ENCODE measurements at regions not wholly inside any gene's neighbourhood (a gene's known extent, or its start where the extent isn't known, plus 50 kb on each side); places are given as distances from the start of the nearest gene placed in this dataset.

DNA sequence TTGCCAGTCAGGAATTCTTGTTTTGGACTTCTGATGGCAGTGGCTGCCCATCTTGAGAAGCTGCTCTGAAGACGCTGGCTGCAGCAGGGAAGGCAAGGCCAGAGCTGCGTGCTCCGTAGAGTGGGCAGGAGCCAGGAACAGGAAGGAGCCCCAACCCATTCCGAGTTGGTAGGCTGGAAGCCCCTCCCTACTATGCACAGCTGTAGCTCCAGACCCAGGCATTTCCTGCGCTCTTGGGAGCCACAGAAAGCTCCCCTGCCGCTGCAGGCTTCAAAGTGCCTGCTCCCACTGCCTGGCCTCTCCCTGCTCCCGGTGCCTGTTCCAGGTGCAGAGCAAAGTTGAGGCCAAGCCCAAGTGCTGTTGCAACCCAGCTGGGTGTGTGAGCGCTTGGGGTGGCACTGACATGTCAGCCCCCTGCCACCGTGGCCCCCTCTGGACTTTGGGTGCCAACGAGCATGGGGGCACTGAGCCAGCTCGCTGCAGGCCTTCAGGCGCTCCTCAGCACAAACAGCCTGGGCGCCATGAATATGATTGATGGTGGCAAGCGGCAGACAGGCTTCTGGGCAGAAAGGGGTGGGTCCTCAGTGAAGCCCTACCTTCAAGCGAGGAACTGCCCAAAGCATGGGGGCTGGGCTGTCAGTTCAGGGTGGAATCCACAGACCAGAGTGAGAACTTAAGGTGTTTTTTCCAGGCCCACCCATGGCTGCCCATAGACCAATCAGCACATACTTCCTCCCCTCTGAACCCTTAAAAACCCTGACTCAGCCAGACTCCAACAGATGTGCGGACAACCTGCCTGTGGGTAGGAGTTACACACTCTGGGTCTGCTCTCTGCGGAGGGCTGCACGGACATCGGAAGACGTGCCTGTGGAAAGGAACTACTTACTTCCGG is 677.2 kb upstream of the INTU start:
- in situ Hi-C loops (cut with MboI; ENCODE audit: low pct_unique_long_range_greater_than_20kb, low sequenced_read_pairs): no loop called here

GRCh38 chr4:126956184-126956897 is 676.4 kb upstream of the INTU start:
- in situ Hi-C loops (cut with MboI; ENCODE audit: low pct_unique_long_range_greater_than_20kb, low sequenced_read_pairs): no loop called here
- DNase-seq: no peak

More for the DNA sequence above, 677.2 kb upstream of the INTU start:
- DNase-seq: no peak

DNA sequence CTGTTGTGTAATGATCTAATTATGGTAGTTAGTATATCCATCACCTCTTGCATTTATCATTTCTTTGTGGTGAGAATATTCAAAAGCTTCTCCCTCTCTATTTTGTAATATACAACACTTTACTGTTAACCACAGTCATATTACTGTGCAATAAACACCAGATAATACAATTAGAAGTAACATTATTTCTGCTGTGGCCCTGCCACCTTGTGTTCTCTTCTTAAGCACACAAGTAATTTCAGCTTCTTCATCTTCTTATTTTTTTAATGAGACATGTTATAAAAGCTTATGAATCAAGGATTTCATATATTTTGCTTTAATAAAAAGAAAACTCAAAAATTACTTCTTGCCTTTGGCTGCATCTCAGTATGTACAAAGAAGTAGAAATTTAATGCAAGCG is 675.2 kb upstream of the INTU start:
- no peak for DNase-seq
- in situ Hi-C loops (cut with MboI; ENCODE audit: low pct_unique_long_range_greater_than_20kb, low sequenced_read_pairs): no loop called here

- no peak for DNase-seq
- in situ Hi-C loops (cut with MboI; ENCODE audit: low pct_unique_long_range_greater_than_20kb, low sequenced_read_pairs): no loop called here
These were observed 674.8 kb upstream of the INTU start for GRCh38 chr4:126957987-126958386.

DNA sequence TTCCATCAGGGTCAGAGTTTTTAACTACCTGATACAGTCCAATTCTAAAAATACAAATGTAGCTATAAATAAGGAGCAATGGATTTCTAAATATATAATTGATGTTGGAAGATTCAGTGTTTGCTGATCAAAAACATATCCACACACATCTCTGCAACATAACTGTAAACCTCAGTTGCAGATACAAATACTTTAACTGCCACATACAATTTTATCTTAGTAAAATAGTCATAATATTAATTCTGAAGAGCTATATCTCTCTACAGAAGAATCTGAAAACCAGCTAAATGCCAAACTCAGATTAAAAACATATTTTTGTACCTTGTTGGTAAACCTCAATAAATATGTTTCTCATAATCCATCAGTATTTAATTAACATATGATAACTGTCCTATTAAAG is 674.3 kb upstream of the INTU start:
- in situ Hi-C loops (cut with MboI; ENCODE audit: low pct_unique_long_range_greater_than_20kb, low sequenced_read_pairs): no loop called here
- DNase-seq: no peak

DNA sequence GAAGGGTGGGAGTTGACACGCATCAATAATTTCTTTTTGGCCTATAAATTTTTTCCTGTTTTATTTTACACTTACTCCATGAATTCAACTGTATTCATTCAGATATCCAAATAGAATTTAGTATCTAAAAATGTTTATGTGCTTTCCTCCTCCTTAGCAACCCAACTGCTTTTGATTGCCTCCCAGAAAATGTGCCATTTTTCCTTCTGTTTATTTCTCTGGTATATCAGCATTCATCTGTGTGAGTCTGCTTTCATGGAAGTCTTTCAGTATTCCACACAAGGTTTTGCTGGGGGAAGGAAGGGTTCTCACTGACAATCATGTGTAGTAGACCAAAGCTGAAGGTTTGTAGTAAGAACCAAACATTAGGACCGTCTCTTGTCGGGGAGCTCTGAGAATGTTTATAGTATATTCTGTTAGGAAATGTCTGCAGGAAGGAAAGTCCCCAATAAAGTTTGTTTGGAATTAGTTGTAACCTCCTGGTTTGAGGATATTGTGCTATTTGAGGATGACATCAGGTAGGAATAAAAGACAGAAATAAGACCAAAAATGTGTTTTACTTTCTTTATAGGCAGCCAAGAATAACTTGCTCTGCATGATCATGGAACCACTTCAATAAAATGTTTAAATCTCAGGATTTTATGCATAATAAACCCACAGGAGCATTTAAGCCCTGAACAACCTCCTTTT is 673.6 kb upstream of the INTU start:
- no peak for DNase-seq
- in situ Hi-C loops (cut with MboI; ENCODE audit: low pct_unique_long_range_greater_than_20kb, low sequenced_read_pairs): no loop called here

DNA sequence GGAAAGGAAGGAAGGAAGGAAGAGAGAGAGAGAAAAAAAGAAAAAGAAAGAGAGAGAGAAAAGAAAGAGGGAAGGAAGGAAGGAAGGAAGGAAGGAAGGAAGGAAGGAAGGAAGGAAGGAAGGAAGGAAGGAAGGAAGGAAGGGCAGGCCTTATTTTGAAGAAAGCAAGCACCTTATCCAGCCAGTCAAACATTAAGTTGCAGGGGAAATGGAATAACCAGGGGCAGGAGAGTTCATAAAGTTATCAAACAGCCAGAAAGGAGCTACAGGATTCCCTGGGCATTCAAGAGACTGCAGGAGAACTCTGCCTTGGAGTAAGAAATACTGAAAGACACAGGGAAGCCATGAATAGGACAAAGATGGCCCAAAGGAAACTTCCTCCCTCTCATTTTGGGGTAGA is 672.0 kb upstream of the INTU start:
- in situ Hi-C loops (cut with MboI; ENCODE audit: low pct_unique_long_range_greater_than_20kb, low sequenced_read_pairs): no loop called here
- no peak for DNase-seq

DNA sequence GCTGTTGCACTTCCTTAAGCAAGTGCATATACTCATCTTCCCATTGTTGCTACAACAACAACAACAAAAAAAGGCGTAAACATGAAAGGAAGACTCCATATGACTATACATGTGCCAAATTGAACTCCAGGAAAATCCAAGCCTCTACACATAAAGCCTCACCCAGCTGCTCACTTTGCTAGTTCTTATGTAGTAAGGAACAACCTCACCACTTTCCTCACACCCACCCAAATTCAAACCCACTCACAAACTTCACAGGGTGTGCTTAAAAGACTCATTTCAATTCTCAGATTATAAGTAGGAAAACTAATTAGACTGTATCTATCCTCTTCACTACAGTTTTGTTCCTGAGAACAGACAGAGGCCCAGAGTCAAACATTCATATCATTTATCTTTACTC is 671.1 kb upstream of the INTU start:
- DNase-seq: no peak
- in situ Hi-C loops (cut with MboI; ENCODE audit: low pct_unique_long_range_greater_than_20kb, low sequenced_read_pairs): no loop called here

- no peak for DNase-seq
- in situ Hi-C loops (cut with MboI; ENCODE audit: low pct_unique_long_range_greater_than_20kb, low sequenced_read_pairs): no loop called here
These were observed 666.9 kb upstream of the INTU start for GRCh38 chr4:126965877-126966276.

GRCh38 chr4:126969360-126970235 is 663.2 kb upstream of the INTU start:
- in situ Hi-C loops (cut with MboI; ENCODE audit: low pct_unique_long_range_greater_than_20kb, low sequenced_read_pairs): no loop called here
- no peak for DNase-seq

DNA sequence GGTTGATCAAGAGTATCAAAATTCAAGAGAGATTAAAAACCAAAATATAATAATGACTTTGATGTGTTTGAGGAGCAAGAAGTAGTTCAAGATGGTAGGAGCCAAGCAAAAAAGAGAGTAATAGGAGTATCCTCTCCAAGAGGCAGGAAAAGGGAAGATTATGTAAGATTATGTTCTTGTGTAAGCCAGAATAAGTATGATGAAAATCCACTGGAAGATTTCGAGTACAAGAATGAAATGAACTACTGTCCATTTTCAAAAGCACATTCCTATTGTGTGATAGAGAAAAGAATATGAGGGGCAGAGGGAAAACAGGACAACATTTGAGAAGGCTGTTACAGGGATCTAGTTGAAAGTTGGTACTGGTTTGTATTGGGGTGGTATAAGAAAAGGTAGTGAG is 659.6 kb upstream of the INTU start:
- no peak for DNase-seq
- in situ Hi-C loops (cut with MboI; ENCODE audit: low pct_unique_long_range_greater_than_20kb, low sequenced_read_pairs): no loop called here

- in situ Hi-C loops (cut with MboI; ENCODE audit: low pct_unique_long_range_greater_than_20kb, low sequenced_read_pairs): no loop called here
- DNase-seq: no peak
These were observed 655.7 kb upstream of the INTU start for GRCh38 chr4:126976850-126977632.

GRCh38 chr4:126986005-126986404 is 646.8 kb upstream of the INTU start:
- no peak for DNase-seq
- in situ Hi-C loops (cut with MboI; ENCODE audit: low pct_unique_long_range_greater_than_20kb, low sequenced_read_pairs): no loop called here

DNA sequence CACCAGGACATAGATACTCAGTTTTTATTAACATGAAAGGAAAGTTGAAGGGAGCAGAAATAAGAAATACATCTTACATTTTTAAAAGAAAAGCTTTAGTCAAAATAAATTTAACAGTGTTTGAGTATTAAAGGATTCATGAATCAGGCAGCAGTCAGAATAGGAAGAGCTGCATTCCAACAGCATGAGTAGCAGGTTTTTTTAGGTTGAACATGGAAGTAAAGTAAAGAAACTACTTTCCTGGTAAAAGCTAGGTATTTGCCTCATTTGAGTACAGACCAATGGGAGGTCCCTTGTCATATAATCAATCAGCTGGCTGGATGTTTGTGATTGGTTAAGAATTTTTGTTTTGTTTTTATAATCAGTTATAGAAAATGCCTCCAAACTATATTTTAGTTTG is 645.9 kb upstream of the INTU start:
- in situ Hi-C loops (cut with MboI; ENCODE audit: low pct_unique_long_range_greater_than_20kb, low sequenced_read_pairs): no loop called here

GRCh38 chr4:126991965-126992364 is 640.8 kb upstream of the INTU start:
- in situ Hi-C loops (cut with MboI; ENCODE audit: low pct_unique_long_range_greater_than_20kb, low sequenced_read_pairs): no loop called here
- DNase-seq: no peak

More for the DNA sequence above, 645.9 kb upstream of the INTU start:
- no peak for DNase-seq

- DNase-seq: no peak
- in situ Hi-C loops (cut with MboI; ENCODE audit: low pct_unique_long_range_greater_than_20kb, low sequenced_read_pairs): no loop called here
These were observed 639.8 kb upstream of the INTU start for GRCh38 chr4:126992910-126993309.

DNA sequence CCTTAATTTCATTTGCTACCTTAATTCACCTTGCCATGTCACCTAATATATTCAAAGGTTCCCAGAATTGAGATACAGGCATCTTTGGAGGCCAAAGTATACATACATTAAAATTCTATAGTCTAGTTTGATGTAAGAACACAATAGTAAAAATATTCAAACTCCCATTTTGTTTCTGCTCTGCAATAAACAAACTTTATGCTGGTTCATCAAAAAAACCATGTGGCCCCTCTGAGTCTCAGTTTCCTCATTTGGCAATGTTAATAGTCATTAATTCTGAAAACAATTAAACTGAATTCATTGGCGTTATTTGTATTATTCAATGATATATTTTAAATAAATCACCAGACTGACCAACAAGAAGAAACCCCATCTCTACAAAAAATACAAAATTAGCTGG is 639.4 kb upstream of the INTU start:
- DNase-seq: no peak
- in situ Hi-C loops (cut with MboI; ENCODE audit: low pct_unique_long_range_greater_than_20kb, low sequenced_read_pairs): no loop called here

DNA sequence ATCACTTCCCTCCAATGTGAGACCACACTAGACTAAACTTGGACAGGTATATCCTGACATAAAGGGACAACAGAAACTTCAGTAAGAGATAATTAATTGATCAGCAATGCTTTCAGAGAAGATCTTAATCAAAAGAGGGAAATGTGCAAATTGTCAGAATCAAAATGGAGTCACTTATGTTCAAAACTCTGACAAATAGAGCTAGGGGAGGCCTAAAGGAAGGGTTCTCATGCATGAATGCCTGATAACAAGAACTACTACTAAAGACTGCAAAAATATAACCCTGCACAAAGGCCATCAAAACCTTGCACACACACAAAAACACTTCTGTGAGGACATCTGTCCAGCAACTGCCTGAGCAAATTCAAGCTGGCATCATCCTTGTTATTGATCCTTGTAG is 637.5 kb upstream of the INTU start:
- in situ Hi-C loops (cut with MboI; ENCODE audit: low pct_unique_long_range_greater_than_20kb, low sequenced_read_pairs): no loop called here
- DNase-seq: no peak
